ENCODE measurements at regions not wholly inside any gene's neighbourhood (a gene's known extent, or its start where the extent isn't known, plus 50 kb on each side); places are given as distances from the start of the nearest gene placed in this dataset.

GRCh38 chr12:69044887-69045286 is 111.9 kb upstream of the CPM start:
- TF ChIP-seq CTCF (IDR thresholded peaks at IDR 0.05) (no peak), POLR2AphosphoS5 (IDR thresholded peaks at IDR 0.05; ENCODE audit: low read depth, low read length) (no peak), REST (IDR thresholded peaks at IDR 0.05; ENCODE audit: insufficient read depth in 1 of 2, low read depth in 2 of 2, low read length in 1 of 2) (no peak)

All from Panc1 (cell line).